ENCODE measurements at regions not wholly inside any gene's neighbourhood (a gene's known extent, or its start where the extent isn't known, plus 50 kb on each side); places are given as distances from the start of the nearest gene placed in this dataset.
"Not testable (repeated sequence)": the region's sequence is repeated elsewhere in the genome, so short reads cannot be mapped to it uniquely, and the experiment has no call there.

DNA sequence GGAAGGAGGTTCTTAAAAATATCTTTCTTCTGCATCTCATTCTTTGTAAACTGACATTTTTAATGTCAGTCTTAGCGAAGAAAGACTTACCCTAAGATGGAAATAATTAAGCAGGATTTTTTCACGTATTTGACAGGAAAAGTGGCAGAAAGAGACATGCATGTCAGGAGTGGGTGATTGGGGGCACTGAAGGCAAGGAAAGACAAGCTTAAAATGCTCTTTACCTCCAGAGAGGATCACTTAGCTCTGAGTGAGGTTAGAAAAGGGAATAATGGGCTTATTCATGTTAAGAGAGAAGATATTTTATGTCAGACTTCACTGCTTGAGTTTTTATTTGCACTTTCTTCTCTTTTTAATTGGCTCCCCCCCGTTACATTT, 1358.2 kb upstream of the TMEM132C start:
- no peak for DNase-seq (ENCODE audit: low spot score)

DNA sequence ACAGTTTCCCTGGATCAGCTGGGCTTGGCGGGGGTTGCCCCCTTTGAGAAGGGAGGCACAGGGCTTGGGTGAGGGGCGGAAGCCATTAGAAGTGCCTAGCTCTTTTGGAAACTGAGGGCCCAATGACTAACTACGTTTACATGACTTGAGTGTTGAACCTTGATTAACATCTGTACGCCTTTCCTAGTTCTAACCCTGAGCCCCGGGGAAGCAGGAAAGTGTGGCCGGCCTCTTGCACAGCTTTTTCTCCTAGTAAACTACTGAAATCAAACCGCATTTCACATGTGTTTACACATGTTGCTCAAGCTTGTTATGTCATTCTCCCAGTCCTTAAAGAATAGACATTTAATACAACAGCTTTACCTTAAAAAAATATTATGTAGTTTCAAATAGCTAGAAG, 1356.4 kb upstream of the TMEM132C start:
- DNase-seq (ENCODE audit: low spot score), result no peak

DNA sequence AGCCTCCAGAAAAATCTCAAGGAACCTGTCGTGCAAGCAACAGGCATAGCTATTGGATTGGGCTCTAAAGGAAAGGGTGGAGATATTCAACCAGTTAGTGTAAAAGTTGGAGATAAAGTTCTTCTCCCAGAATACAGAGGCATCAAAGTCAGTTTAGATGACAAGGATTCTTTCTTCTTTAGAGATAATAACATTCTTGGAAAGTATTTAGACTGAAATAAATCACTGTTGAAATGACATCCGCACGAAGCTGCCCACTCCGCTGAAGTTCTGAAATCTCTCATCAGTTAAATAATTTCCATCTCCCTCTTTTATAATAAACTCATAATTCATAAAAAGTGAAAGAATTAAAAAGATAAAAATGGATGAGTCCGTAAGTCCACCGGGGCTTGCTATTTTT, 1354.9 kb upstream of the TMEM132C start:
- no peak for DNase-seq (ENCODE audit: low spot score)

DNA sequence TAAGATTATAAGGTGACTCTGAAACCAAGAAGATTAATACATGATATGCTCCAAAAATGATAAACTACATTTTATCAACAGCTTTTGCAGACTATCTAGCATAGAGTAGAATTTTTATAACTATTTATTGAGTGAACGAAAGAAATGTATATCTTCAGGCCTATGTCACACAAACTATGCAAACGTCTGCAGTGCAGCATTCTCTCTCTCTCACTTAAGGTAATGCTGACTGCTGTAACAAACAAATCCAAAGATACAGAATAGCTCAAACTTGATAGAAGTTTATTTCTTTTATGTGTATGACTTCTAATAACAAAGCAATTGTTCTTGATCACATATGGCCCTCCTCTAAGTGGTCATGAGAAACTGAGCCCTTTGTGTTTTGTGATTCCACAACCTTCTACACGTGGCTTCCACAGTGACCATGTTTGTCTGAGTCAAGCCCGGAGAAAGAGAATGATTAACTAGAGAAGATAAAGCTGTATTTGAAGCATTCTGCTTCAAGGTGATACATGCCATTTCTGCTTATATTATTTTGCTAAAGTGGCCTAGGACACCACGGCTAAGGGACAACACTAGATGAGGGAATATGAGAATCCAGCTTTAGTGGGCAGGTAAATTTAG, 1352.7 kb upstream of the TMEM132C start:
- no peak for DNase-seq (ENCODE audit: low spot score)

DNA sequence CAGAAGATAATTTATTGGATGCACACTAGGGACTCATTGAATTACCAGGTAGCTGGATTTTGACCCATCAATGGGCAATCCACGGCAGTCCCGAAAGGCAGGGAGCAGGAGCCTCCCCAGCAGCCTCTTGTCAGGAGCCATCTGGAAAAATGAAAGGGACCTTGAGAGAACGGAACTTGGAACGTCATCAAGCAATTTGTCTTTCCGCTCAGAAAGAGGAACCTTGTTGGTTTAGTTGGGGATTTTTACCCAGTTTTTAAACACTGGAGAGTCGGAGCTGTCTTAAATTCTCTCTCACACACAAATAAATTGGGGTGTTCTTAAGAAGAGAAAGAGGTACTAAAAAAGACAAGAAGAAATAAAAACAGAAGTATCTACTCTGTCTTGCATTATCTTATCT, 1351.7 kb upstream of the TMEM132C start:
- DNase-seq (ENCODE audit: low spot score), result no peak

DNA sequence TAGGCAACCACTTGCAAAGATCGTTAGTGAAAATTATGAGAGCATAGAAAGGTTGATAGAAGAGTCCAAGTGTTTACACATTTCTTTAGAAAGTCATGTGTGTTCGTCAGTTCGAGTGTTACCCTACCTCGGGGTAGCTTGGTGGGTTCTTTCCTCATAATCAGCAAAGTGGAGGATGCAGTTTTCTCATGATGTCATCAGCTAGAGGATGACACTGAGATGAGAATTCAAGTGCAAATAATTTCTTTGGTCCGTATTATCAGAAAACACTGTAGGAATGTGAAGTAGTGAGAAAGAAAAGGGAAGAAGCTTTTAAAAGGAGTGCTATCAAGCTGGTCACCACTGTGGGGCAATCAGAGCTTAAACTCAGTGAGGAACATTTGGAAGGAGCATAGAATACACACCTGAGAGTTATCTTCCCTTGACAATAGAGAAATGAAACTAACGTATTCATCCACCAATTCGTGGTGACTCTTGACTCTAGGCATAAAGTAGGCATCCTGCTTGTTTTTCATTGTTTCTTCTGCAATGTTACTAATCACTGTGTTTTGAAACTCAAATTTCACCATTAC, 1340.9 kb upstream of the TMEM132C start:
- DNase-seq (ENCODE audit: low spot score), result no peak

DNA sequence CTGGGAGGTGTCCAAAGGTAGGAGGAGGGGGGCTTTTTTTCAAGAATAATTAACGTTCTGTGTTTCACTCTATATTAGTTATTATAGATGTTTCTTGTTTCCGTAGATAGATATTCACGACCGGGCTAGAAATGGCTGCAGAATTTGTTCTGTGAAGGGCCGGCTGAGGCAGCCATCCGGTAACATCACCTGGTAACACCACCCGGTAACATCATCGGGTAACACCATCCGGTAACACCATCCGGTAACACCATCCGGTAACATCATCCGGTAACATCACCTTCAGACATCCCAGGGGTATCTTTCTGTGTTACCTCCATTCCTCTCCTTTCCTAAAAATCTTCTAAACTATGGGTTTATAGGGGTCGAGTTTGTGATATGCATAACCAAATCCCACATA, 1336.7 kb upstream of the TMEM132C start:
- no peak for DNase-seq (ENCODE audit: low spot score)

DNA sequence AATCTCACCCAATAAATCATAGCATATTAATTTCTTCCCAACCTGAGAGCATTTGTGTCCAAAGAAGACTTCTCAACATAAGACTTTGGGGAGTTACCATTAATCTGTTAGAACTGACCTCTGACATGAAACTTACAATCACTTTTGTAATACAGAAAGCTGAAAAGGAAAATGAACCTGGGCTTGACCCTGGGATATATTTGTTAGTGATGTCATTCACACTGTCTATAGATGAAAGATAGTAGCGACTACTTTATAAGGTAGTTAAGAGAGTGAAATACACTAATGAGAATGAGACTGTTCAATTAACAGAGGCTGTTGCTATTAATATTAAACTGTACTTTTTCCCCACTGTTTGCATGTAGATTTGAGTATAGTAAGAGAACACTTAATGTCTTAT, 1334.8 kb upstream of the TMEM132C start:
- DNase-seq (ENCODE audit: low spot score), result no peak

DNA sequence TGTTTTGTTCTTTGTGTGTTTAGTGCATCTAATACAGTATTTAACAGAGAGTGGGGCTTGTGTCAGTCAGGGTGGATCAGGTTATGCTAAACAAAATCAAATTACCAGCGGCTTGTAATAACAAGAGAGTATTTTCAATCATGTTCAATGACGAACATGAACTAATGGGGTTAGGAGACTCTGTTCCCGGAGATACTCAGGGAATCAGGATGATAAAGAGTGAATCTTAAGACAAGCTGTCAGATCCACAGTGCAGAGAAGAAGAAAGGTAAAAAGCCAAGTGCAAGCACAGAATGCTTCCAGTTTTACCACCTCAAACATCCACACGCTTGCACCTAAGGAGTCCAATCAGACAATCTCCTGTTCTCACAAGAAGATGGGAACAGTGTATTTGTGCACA, 1331.5 kb upstream of the TMEM132C start:
- no peak for DNase-seq (ENCODE audit: low spot score)

DNA sequence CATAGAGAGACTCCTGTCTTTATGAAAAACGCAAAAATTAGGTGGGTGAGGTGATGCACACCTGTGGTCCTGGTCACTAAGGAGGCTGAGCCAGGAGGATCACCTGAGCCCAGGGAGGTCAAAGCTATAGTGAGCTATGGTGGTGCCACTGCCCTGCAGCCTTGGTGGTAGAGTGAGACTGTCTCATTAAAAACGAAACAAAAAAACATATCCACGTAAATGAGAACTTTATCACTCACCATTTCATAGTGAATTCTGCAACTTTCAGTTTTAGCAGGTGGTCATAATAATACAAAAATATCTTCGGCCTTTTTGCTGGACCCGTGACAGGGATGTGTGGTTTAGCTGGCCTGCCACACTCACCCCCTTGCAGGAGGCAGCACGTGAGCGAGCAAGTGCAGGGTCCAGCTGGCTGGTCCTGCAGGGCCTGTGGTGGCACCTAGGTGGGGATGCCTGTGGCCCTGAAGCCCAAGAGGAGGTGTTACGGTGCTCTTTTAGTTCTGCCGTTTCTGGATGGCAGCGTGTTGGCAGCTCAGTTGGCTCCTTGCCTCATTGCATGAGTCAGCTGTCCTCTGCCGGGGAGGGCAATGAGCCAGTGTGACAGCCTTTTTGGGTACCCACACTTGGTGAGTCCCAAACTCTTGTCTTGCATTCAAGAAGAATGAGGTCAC, 1330.7 kb upstream of the TMEM132C start:
- peak; percentile 3 for DNase-seq (ENCODE audit: low spot score)

DNA sequence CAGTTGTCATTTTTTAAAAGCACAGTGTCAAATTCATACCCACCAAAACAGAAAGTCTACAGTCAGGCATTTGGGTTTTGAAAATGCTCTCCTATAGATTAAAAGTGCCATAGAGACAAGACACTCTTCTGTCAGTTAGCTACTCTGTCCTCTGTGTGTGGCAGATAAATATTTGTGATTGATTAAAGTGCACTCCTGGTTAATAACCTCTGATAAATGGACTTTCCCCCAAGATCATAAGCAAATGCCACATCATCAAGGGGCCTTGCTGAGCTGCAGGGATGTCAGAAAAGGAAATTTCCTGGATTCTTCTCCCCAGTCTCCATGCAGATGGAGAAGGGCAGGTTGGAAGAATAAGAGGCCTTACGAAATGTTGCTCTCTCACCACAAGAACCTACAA, 1329.5 kb upstream of the TMEM132C start:
- no peak for DNase-seq (ENCODE audit: low spot score)

DNA sequence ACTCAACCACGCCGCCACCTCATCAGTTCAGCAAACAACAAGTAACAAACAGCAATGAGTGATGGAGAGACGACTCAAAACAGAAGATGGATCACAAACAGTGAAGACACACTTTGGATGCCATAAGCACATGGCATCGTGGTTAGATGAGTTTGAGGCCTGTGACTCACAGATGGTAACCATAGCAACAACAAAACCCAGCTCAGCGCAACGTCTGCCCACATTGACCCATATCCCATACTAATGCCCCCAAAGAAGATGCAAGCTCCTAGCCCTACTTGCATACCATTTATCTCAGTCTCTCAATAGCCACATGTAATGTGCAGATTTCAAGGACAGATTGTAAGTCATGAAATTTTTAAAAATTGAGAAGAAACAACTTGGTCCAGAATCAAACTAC, 1322.3 kb upstream of the TMEM132C start:
- no peak for DNase-seq (ENCODE audit: low spot score)

DNA sequence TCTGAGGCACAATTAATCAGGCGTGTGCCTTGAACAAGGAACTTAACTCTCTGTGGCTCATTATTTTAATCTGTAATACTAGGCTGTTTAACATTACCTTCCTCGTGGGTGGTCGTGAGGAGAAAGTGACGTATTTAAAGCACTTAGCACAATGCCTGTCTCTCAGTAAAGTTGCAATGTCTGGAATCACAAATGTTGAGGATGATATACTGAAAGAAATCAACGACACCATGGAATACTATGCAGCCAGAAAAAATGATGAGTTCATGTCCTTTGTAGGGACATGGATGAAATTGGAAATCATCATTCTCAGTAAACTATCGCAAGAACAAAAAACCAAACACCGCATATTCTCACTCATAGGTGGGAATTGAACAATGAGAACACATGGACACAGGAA, 1320.0 kb upstream of the TMEM132C start:
- not testable (repeated sequence) for DNase-seq (ENCODE audit: low spot score)

DNA sequence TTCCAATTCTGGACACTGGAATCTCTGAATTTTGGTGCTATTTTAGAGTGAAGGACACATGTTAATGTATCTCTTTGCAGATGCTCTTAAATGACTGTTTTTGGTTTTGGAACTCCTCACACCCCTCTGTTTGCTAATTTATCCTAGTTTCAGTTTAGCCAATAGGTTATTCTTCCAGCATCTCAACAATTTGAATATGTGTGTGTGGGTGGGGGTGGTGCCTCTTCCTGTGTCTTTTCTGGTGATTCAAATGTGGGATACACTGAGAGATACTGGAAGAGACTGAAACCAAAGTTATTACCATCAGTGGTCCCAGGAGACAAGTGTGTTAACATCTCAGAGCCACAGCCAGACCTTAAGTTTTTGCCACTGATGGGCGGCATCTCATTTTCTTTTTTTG, 1317.4 kb upstream of the TMEM132C start:
- no peak for DNase-seq (ENCODE audit: low spot score)

DNA sequence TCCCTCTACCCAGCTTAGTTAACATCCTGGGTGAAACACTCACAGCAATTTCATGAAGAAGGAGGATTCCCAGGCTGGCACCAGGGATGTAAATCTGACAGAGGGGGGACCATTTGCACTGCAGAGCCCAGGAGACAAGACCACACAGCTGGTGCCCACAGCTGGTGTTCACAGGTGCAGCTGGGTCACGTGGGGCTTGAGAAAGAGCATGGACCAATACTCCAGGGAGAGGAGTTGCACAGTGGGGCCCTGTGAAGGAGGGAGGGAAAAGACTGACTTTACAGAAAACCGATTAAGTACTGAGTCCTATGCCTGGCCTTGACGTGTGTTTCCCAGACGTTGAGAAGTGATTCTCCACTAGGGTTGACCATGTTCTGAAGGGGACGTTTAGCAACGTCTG, 1316.7 kb upstream of the TMEM132C start:
- no peak for DNase-seq (ENCODE audit: low spot score)

DNA sequence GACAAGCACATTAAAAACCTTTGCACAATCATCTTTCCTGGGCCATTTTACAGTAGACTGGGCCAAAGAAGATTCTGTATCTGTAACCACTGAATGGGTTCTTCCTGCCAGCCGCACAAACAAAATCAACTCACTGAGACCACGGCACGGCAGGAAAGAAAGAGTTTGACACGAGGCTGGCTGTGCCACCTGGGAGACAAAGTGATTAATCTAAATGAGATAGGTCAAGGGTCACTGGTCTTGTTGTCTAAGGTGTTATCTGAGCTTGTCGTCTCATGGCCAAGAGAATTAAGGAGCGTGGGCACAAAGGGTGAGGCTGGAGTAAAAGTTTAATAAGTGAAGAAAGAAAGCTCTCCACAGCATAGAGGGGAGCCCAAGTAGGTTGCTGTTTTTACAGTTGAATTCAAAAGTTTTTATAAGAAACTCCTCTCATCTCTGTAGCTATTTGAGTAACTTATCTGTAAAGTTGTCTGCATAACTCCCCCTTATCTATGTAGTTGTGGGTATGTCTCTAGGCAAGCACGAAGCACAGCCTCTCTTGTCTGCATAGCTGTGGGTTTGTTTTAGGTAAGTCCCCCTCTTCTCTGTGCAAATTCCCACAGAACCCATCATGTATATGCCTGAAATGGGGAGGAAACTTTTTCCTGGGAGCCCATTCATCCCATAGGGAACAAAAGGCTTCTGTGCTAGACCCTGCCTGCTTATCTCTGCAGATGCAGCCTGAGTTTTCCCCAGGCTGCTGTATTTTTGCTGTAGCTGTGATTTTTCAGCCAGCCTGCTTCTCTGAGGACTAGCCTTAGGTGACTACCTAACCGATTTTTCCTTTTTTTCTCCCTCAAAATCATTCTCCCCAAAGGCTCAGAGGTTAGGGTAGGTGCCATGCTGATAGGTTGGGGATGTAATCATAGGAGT, 1314.6 kb upstream of the TMEM132C start:
- no peak for DNase-seq (ENCODE audit: low spot score)

DNA sequence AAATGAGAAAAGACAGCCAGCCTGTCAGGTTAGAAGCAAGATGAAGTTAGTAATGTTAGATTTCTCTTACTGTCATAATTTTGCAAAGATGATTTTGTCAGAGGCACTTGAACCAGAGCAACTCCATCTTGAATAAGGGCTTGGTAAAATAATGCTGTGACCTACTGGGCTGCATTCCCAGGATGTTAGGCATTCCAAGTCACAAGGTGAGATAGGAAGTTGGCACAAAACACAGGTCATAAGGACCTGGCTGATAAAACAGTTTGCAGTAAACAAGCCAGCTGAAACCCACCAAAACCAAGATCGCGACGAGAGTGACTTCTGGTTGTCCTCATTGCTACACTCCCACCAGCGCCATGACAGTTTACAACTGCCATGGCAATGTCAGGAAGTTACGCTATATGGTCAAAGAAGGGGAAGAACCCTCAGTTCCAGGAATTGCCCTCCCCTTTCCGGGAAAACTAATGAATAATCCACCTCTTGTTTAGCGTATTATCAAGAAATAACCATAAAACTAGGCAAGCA, 1313.5 kb upstream of the TMEM132C start:
- DNase-seq (ENCODE audit: low spot score), result no peak

DNA sequence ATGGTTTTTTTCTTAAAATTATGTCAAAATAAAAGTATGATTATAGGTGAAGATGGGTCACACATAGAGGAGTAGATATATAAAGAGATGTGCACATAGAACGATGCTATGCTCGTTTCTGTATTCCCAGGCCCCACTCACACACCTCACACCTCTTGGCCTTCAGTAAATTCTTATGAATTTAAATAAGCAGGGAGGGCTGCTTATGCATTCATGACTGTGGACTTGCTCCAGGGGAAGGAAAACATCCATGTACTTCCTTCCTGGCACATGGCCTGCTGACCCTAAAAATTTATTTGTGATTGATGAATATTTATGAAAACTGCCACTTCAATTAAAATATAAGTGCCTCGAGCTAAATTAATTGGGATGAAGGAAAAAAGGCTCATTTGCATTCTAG, 1306.7 kb upstream of the TMEM132C start:
- DNase-seq (ENCODE audit: low spot score), result no peak

DNA sequence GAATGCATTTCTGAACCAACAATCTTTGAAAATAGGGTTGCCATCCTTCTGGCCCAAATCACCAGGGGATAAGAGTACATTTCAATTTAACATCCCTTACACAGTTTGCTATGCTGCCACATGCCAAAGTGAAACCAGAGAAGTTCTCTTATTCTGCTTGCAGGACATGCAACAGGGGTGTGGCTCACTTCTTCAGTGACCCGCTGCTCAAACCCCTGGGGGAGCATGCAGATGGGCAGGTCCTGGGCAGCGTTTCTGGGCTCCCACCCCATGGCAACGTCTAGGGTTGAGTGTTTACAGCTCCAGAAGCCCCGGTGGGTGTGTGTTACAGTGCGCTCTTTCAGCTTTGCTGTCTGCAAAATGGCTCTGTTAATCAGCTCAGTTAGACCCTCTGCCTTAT, 1306.3 kb upstream of the TMEM132C start:
- no peak for DNase-seq (ENCODE audit: low spot score)

DNA sequence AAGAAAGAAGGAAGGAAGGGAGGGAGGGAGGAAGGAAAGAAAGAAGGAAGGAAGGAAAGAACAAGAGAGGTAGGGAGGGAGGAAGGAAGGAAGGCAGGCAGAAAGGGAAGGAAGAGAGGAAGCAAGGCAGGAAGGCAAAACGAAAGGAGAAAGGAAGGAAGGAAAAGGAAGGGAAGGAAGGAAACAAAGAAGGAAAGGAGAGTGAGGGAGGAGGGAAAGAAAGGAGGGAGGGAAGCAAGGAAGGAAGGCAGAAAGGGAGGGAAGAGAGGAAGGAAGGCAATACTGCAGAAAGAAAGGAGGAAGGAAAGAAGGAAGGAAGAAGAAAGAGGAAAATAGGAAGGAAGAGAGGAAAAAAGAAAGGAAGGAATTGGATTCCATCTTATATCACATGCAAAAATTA, 1303.1 kb upstream of the TMEM132C start:
- no peak for DNase-seq (ENCODE audit: low spot score)

DNA sequence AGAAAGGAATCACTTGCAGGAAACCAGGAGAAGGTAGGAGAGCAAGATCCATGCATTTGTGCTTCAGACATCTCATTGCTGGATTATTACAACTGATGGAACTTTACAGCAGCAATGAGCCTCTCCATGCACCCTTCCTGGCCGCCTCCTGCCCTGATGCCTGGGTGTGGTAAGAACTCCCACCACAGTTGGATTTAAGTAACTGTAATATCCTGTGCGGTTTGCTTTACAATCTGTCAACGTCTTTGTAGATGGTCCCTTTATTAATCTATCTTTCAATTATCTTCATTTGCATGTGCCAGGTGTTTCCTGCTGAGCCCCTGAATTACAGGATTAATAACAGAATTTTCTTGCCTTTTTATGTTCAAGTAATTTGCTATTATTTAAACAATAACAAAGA, 1300.5 kb upstream of the TMEM132C start:
- DNase-seq (ENCODE audit: low spot score), result no peak

DNA sequence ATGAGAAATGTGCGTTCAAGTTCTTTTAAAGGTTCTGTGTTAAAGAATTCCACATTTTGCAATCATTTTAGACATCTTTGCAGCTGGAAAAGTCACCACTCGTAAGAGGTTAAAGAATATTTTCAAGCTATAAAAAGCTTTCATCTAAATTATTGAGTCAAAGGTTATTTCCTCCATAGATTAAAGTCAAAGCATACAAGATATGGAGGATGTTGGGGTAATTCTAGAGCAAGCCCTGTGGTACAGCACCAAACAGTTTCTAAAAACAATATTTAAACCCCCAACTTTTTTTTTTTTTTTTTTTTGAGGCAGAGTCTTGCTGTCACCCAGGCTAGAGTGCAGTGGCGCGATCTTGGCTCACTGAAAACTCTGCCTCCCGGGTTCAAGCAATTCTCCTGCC, 1299.8 kb upstream of the TMEM132C start:
- no peak for DNase-seq (ENCODE audit: low spot score)

DNA sequence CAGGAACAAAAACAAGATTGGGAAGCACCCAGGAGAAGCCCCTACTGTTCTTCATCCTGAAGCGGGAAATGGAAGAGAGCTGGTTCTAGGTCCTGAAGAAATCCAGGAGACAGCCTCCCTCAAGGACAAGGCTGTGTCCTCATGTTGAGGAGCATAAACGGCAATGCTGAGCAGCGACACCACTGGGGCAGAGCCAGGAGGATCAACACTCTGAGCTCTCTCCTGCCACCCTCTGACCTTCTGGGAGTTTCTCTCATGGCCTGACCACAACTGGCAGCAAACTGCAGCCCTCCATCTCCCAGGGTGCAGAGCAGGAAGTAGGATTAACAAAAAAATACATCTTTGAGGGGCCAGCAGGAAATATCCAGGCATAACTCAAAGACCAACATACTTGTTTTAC, 1292.2 kb upstream of the TMEM132C start:
- no peak for DNase-seq (ENCODE audit: low spot score)

Measured in AG08395 (cell line).